C4-2B (cell line): ENCODE measurements at regions not wholly inside any gene's neighbourhood (a gene's known extent, or its start where the extent isn't known, plus 50 kb on each side); places are given as distances from the start of the nearest gene placed in this dataset.

Experiments used
- H3K27ac ChIP-seq: fragments of 450-650 bp; 2 replicates; pipeline ENCODE4 v1.5.1; 2017
- ZFX ChIP-seq: fragments of 450-650 bp; IDR thresholded peaks from 2 replicates; pipeline ENCODE4 v1.6.1; 2017
- TF ChIP-seq, protein P1 (sequence below): fragments of 450-650 bp; conservative IDR thresholded peaks from 2 replicates; pipeline ENCODE4 v1.5.1; 2017; ENCODE audit warnings: mild to moderate bottlenecking

DNA sequence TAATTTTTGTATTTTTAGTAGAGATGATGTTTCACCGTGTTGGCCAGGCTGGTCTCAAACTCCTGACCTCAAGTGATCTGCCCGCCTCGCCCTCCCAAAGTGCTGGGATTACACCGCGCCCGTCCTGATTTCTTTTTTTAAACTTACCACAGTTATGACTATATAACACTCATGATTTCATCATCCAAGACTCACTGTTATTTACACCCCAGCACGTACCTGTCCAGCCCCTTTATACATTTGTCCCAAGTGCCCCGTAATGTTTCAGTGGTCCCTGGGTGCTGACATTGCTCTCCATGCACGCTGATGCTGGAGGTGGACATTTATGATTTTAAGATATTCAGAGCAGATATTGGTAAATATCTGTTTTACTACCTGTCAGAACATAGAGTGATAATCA is 219.9 kb upstream of the GMDS start:
- no peak overlapping the region for H3K27ac ChIP-seq
- no peak for TF ChIP-seq ZFX
- TF ChIP-seq, protein P1, sequence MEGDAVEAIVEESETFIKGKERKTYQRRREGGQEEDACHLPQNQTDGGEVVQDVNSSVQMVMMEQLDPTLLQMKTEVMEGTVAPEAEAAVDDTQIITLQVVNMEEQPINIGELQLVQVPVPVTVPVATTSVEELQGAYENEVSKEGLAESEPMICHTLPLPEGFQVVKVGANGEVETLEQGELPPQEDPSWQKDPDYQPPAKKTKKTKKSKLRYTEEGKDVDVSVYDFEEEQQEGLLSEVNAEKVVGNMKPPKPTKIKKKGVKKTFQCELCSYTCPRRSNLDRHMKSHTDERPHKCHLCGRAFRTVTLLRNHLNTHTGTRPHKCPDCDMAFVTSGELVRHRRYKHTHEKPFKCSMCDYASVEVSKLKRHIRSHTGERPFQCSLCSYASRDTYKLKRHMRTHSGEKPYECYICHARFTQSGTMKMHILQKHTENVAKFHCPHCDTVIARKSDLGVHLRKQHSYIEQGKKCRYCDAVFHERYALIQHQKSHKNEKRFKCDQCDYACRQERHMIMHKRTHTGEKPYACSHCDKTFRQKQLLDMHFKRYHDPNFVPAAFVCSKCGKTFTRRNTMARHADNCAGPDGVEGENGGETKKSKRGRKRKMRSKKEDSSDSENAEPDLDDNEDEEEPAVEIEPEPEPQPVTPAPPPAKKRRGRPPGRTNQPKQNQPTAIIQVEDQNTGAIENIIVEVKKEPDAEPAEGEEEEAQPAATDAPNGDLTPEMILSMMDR, result no peak

DNA sequence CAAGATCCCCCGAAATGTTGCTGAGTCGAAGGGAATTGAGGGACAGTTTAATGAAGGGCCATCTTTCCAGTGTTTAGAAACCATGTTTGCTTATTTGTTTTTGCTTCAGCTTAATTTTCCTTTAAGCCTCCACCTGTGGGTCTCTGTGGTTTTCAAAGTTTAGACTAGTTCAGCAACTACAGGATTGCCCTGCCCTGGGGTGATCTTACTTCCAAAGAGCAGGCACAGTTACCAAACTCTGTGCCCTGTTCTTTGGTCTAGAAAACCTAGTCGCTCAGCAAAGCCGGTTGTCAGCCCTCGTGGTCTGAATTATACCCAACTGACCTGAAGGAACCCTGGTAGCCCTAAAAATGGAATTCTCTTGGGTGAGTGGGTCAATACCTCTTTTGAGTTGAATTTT is 219.2 kb upstream of the GMDS start:
- TF ChIP-seq ZFX, result no peak
- TF ChIP-seq, protein P1, result no peak
- H3K27ac ChIP-seq, result no peak overlapping the region

DNA sequence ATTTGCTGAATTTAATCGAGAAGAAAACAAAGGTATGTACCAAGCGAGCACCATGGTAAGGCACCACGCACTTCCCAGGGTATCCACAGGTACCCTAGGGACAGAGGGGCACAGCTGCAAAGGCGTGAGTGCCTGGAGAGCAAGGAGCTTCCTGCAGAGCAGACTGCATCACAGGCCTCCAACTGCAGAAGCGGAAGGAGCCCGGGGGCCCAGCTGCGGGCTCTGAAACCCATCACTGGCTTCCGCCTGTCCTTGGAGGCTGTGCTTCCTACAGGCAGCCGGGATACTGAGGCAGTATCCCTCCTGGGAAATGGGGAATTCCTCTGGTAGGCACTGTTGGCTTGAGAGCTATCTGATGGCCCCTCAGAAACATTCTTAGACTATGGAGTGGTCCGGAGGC is 217.4 kb upstream of the GMDS start:
- no peak for TF ChIP-seq ZFX
- TF ChIP-seq, protein P1, result no peak
- H3K27ac ChIP-seq, result no peak overlapping the region

DNA sequence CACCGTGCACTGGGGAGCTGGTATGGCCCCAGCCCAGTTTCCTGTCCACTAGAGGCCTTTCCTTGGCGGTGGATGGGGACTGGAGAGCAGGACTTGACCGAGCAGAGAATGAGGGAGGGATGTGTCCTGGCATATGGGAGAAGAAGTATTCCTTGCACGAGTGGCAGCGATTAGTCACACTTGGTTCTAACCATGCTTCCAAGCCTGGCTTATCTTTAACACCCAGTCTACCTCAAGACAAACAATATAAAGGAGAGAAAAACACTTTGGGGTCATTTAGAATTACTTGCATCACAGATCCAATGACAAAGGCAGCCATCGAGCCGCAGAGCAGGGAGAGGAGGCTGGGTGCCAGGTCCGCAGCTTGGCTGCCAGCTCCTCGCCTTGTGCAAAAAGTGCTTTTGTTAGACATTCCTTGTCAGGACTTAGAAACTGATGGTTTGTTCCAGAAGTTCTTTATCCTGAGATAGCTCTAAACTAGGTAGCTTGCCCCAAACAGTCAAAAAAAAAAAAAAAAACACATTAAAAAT is 214.9 kb upstream of the GMDS start:
- H3K27ac ChIP-seq, result no peak overlapping the region
- TF ChIP-seq, protein P1, result no peak
- TF ChIP-seq ZFX, result no peak

DNA sequence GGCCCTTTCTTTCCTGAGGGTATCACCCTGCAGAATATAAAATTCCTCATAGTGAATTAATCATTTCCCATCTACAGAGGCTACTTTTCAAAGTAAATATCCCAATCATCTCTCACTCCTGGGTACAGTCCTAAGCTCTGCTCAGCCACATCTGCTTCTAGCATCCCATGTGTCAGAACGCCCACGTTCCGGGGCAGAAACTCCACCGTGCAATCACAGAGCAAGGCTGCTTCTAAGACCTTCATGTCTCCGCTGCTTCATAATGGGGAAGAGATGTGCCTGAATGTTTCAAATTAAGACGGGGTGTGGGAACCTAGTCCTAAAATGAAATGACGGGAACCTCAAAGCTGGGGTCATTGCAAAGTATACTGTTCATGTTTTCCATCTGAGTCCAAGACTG is 208.8 kb upstream of the GMDS start:
- no peak for TF ChIP-seq ZFX
- TF ChIP-seq, protein P1, result no peak
- H3K27ac ChIP-seq, result no peak overlapping the region

DNA sequence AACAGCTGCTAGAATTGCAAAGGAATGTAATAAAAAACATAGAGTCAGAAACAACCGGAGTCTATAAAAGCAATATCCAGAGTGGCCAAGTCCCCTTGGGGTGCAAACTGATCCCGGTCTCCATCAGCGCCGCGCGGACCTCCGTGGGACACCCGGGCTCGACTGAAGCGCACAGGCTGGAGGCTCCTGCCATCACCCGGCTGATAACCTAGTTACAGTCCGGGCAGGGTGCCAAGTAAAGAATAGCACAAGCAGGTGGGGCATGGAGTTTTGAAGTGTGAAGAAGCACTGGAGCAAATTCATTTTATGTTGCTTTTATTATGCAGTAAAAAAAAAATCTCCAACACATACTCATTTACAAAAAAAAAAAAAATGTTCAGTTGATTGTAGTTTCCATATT is 205.1 kb upstream of the GMDS start:
- H3K27ac ChIP-seq, result no peak overlapping the region
- TF ChIP-seq, protein P1, result no peak
- no peak for TF ChIP-seq ZFX

DNA sequence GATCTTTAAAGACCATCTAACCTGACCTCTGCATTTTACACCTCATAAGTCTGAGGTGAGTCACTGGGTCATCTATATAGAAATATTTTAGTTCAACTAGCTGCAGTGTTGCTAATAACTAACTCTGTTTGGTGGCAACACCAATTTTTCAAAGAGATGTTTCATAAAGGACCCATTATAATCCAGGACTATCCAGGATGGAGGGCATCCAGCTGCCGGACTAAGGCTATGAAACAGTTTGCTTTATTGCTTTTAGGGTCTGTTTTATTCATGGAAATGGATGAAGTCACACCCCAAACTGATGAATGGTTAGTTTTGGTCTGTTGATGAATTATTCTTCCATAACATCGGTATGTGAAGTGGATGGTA is 204.2 kb upstream of the GMDS start:
- no peak overlapping the region for H3K27ac ChIP-seq
- TF ChIP-seq, protein P1, result no peak
- no peak for TF ChIP-seq ZFX
